ENCODE measurements at regions not wholly inside any gene's neighbourhood (a gene's known extent, or its start where the extent isn't known, plus 50 kb on each side); places are given as distances from the start of the nearest gene placed in this dataset.
"Not testable (repeated sequence)": the region's sequence is repeated elsewhere in the genome, so short reads cannot be mapped to it uniquely, and the experiment has no call there.

GRCh38 chr9:42377530-42378417 lies 194.3 kb downstream of the SPATA31A6 start:
- not testable (repeated sequence) for DNase-seq (ENCODE audit: low spot score)

DNA sequence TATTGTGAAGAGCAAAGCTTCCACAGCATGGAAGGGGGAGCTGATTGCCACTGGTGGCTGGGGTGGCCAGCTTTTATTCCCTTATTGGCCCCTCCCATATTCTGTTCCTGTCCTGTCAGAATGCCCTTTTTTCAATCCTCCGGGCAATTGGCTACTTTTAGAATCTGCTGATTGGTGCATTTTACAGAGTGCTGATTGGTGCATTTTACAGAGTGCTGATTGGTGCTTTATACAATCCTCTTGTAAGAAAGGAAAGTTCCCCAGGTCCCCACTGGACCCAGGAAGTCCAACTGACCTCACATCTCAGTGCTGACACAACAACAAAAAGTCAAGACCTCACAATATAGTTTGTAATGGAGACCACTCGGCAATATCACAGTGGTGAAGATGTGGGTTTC lies 195.0 kb downstream of the SPATA31A6 start:
- no peak for DNase-seq (ENCODE audit: low spot score)

GRCh38 chr9:42379602-42380001 lies 196.1 kb downstream of the SPATA31A6 start:
- DNase-seq (ENCODE audit: low spot score) = not testable (repeated sequence)

DNA sequence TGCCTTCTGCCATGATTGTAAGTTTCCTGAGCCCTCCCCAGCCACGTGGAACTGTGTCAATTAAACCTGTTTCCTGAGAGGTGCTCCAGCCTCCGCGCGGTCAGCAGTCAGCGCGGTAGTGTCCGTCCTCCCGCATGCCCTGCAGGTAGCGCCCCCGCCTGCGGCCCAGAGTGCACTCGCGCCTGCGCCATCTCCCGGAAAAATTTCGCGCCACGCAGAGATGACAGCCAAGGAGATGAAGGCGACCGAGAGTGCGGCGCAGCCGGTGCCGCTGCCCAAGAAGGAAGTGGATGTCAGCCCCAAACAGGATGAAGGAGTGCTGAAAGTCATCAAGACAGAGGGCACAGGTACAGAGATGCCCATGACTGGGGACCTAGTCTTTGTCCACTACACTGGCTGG lies 201.1 kb downstream of the SPATA31A6 start:
- DNase-seq (ENCODE audit: low spot score) = not testable (repeated sequence)

DNA sequence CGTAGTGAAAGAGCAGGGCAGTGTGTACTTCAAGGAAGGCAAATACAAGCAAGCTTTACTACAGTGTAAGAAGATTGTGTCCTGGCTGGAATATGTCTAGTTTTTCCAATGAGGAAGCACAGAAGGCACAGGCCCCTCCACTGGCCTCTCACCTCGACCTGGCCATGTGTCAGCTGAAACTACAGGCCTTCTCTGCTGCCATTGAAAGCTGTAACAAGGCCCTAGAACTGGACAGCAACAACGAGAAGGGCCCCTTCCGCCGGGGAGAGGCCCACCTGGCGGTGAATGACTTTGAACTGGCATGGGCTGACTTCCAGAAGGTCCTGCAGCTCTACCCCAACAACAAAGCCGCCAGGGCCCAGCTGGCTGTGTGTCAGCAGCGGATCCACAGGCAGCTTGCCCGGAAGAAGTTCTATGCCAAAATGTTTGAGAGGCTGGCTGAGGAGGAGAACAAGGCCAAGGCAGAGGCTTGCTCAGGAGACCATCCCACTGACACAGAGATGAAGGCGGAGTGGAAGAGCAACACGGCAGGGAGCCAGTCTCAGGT lies 202.2 kb downstream of the SPATA31A6 start:
- not testable (repeated sequence) for DNase-seq (ENCODE audit: low spot score)

DNA sequence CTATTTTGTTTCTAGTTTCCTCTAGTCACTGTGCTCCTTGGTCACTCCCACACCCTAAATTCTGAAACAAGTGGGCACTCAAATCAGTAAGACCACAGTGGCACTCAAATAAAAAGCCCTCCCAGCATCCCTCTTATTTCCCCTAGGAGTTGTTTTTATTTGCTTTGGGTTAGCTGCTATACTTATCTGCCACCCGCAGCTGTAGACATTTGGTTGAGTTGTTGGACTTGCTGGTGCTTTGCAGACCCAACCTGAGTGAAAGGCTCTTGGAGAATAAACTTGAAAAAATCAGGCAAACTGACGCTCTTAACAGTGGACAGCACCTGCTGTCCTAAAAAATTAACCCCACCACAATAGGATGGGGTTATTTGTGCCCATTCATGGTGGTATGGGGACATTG lies 203.0 kb downstream of the SPATA31A6 start:
- DNase-seq (ENCODE audit: low spot score) = peak; percentile 16

DNA sequence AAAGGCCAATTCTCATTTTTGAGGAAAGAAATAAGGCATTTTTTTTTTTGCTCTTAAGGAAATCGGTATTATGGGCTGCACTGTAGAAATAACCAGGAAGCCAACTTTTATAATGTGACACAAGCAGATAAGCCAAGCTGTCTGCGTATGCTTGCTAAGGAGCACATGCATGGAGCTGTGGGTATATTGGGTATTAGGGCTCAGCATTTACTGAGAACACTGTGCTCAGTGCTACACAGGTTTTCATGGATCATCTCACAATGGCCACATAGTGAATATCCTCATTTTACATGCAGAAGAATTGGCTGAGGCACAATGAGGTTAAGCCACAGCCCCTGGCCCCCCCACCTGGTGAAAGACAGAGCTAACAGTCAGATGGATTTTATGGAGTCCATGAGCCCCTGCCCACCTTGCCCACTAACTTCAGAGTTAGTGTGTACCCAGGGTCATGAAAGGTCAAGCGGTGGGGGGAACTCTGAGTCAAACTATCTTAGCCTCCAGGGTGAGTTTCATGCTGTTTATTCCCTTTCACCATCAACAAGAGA lies 204.8 kb downstream of the SPATA31A6 start:
- peak; percentile 20 for DNase-seq (ENCODE audit: low spot score)

- peak; percentile 9 for DNase-seq (ENCODE audit: low spot score)
Observed at GRCh38 chr9:42388846-42389245, 205.4 kb downstream of the SPATA31A6 start.

DNA sequence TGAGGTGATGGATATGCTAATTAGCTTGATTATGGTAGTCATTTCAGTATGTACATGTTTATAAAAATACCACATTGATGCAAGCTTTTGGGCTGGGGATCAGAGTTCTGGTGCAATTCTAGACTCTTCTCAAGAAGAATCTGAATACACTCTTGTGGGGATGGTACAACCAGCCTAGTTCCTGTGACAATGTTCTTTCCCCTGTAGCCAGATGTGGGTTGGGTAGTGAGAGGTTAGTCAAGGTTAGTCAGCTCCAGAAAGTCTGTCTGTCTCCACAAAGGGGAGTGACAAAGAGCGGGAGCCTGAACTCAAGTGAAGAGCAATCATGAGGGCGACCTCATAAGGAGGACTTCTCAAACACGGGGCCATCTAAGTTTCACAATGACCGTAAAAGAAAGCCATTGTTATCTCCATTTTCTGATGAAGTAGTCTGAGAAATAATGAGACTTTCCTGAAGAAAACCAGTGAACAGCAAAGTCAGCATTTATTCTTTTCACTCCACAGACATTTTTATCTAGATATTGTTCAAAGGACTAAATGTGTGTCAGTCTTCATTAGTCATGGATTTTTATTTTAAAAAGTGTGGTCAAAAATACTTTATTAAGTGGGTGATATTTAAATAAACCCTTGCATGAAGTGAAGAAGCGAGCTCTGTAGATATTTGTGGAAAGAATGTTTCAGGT lies 209.5 kb downstream of the SPATA31A6 start:
- not testable (repeated sequence) for DNase-seq (ENCODE audit: low spot score)

DNA sequence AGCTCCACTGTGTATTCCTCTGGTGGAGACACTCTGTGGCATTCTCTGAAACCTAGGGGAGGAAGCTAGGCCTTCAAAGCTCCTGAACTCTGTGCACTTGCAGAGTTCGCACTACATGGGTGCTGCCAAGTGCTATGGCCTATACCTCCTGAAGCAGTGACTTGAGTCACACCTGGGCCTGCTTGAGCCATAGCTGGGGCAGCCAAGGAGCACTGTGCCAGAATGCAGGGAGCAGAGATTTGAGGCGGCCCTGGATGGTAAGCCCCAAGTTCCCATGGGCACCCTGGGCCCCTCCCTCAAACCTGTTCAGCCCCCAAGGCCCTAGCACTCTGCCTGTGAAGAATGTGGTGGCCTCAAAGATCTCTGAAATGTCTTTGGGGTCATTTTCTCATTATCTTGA lies 212.9 kb downstream of the SPATA31A6 start:
- DNase-seq (ENCODE audit: low spot score) = no peak

DNA sequence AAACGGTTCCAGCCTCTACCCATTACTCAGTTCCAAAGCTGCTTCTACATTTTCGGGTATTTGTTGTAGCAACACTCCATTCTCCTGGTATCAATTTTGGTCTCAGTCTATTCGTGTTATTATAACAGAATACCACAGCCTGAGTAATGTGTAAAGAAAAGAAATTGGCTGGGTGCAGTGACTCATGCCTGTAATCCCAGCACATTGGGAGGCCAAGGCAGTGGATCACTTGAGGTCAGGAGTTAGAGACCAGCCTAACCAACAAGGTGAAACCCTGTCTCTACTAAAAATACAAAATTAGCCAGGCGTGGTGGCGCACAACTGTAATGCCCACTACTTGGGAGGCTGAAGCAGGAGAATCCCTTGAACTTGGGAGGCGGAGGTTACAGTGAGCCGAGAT lies 213.9 kb downstream of the SPATA31A6 start:
- not testable (repeated sequence) for DNase-seq (ENCODE audit: low spot score)

GRCh38 chr9:42402919-42403318 lies 219.5 kb downstream of the SPATA31A6 start:
- DNase-seq (ENCODE audit: low spot score) = not testable (repeated sequence)

- DNase-seq (ENCODE audit: low spot score) = not testable (repeated sequence)
Observed at GRCh38 chr9:42409581-42409980, 226.1 kb downstream of the SPATA31A6 start.

DNA sequence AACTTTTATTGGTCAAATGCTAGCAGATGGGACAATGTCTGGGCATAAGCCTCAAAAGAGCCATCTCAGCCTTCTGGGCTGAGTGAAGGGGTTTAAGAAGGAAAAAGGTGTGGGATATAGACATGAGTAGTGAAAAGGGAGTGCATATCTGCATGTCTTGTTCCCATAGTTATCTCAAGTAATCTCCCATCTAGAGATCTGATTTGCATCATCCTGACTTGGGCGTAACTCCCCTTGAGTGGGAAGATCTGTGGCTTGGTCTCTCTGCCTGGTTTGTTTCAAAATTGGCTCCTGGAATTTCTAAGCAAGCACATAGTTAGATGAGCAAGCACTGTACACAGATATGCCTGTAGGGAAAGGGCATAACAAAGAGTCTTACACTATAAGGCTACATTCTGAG lies 228.9 kb downstream of the SPATA31A6 start:
- DNase-seq (ENCODE audit: low spot score) = not testable (repeated sequence)

- DNase-seq (ENCODE audit: low spot score) = not testable (repeated sequence)
Observed at GRCh38 chr9:42414865-42415264, 231.4 kb downstream of the SPATA31A6 start.

GRCh38 chr9:42419652-42420051 lies 236.2 kb downstream of the SPATA31A6 start:
- DNase-seq (ENCODE audit: low spot score) = not testable (repeated sequence)

- DNase-seq (ENCODE audit: low spot score) = not testable (repeated sequence)
Observed at GRCh38 chr9:42420324-42420723, 236.9 kb downstream of the SPATA31A6 start.

DNA sequence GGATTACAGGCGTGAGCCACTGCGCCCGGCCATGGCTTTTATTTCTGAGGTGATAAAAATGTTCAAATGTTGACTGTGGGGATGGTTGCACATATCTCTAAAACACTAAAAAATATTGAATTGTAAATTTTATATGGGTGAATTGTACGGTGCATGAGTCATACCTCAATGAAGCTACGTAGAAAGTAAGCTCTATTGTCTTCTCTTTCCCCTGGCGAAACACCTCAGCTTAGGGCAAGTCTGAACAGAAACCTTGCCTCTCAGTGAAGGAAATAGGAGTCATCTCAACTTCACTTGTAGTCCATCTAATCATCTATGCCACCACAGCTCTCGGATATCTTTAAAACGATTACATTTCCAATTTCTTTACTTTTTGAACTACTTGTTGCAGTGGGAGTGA lies 238.2 kb downstream of the SPATA31A6 start:
- DNase-seq (ENCODE audit: low spot score) = not testable (repeated sequence)

- DNase-seq (ENCODE audit: low spot score) = not testable (repeated sequence)
Observed at GRCh38 chr9:42430674-42431615, 247.5 kb downstream of the SPATA31A6 start.

DNA sequence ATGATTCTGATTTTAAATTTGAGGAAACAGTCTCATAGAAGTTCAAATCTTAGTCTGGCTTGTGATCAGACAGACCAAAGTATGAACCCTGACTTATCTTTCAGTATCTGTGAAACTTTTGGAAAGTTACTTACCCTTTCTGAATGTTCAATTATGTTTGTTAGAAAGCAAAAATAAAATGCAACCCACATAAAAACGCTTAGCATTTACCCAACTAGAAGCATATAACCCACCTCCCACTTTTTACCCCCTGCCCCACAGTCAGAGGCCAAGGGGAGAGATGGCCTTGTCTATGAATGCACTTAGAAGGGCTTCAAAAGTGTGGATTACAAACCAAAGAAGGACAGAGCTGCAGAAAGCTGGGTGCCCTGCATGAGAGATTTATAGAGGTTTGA lies 248.2 kb downstream of the SPATA31A6 start:
- not testable (repeated sequence) for DNase-seq (ENCODE audit: low spot score)
